Activated T-helper 17 cell treated with anti-CD3 and anti-CD28 coated beads, Interleukin-2, amount 50 U/mL, for 72 hours (primary cell): ENCODE measurements at regions not wholly inside any gene's neighbourhood (a gene's known extent, or its start where the extent isn't known, plus 50 kb on each side); places are given as distances from the start of the nearest gene placed in this dataset.
"Not testable (repeated sequence)": the region's sequence is repeated elsewhere in the genome, so short reads cannot be mapped to it uniquely, and the experiment has no call there.

Source experiments
- ATAC-seq: fragments of 150-1000 bp; cut with Tn5 transposase; replicated peaks from 2 replicates; pipeline ENCODE4 v1.10.0; 2021; ENCODE audit warnings: mild to moderate bottlenecking, moderate library complexity
- H3K27ac Mint-ChIP-seq: one replicate; pipeline ENCODE4 v1.8.0; 2022; ENCODE audit warnings: mixed read lengths
- H3K27me3 Mint-ChIP-seq: one replicate; pipeline ENCODE4 v1.8.0; 2022; ENCODE audit warnings: mixed read lengths
- H3K36me3 Mint-ChIP-seq: one replicate; pipeline ENCODE4 v1.8.0; 2022; ENCODE audit warnings: low read depth, mild to moderate bottlenecking, mixed read lengths
- H3K4me1 Mint-ChIP-seq: one replicate; pipeline ENCODE4 v1.8.0; 2022; ENCODE audit warnings: mixed read lengths
- H3K4me3 Mint-ChIP-seq: one replicate; pipeline ENCODE4 v1.8.0; 2022; ENCODE audit warnings: mild to moderate bottlenecking, mixed read lengths
- H3K9me3 Mint-ChIP-seq: one replicate; pipeline ENCODE4 v1.8.0; 2022; ENCODE audit warnings: mixed read lengths

- not testable (repeated sequence) for H3K4me3 Mint-ChIP-seq, H3K4me1 Mint-ChIP-seq, H3K27ac Mint-ChIP-seq, H3K27me3 Mint-ChIP-seq, ATAC-seq, H3K36me3 Mint-ChIP-seq
- peaks cover 11% of the 10 kb centered on the region for H3K9me3 Mint-ChIP-seq
Measured at GRCh38 chr14:39589882-39590281, 157.6 kb upstream of the FBXO33 start.

GRCh38 chr14:39582028-39582654 lies 149.9 kb upstream of the FBXO33 start:
- Mint-ChIP-seq H3K27me3 (no peaks in the 10 kb centered on the region), H3K4me1 (no peaks in the 10 kb centered on the region), H3K4me3 (no peak overlapping the region), H3K9me3 (no peaks in the 10 kb centered on the region), H3K36me3 (no peaks in the 10 kb centered on the region), H3K27ac (no peak overlapping the region)
- peak; percentile 23 for ATAC-seq

- no peak overlapping the region for H3K27ac Mint-ChIP-seq
- H3K27me3 Mint-ChIP-seq, result no peaks in the 10 kb centered on the region
- H3K9me3 Mint-ChIP-seq, result peaks cover 3% of the 10 kb centered on the region
Measured at GRCh38 chr14:39581474-39581873, 149.2 kb upstream of the FBXO33 start.

GRCh38 chr14:39580696-39581095 lies 148.5 kb upstream of the FBXO33 start:
- no peaks in the 10 kb centered on the region for H3K4me1 Mint-ChIP-seq
- H3K9me3 Mint-ChIP-seq, result peaks cover 8% of the 10 kb centered on the region
- no peak overlapping the region for H3K4me3 Mint-ChIP-seq
- no peaks in the 10 kb centered on the region for H3K27me3 Mint-ChIP-seq
- no peaks in the 10 kb centered on the region for H3K36me3 Mint-ChIP-seq
- no peak for ATAC-seq
- H3K27ac Mint-ChIP-seq, result no peak overlapping the region

More at GRCh38 chr14:39581474-39581873, 149.2 kb upstream of the FBXO33 start:
- no peak for ATAC-seq
- no peak overlapping the region for H3K4me3 Mint-ChIP-seq
- no peaks in the 10 kb centered on the region for H3K4me1 Mint-ChIP-seq
- H3K36me3 Mint-ChIP-seq, result no peaks in the 10 kb centered on the region

- no peaks in the 10 kb centered on the region for H3K36me3 Mint-ChIP-seq
- H3K27ac Mint-ChIP-seq, result no peak overlapping the region
- H3K4me3 Mint-ChIP-seq, result no peak overlapping the region
- ATAC-seq, result no peak
- H3K4me1 Mint-ChIP-seq, result no peaks in the 10 kb centered on the region
- peaks cover 17% of the 10 kb centered on the region for H3K9me3 Mint-ChIP-seq
- H3K27me3 Mint-ChIP-seq, result no peaks in the 10 kb centered on the region
Measured at GRCh38 chr14:39576736-39577135, 144.5 kb upstream of the FBXO33 start.

GRCh38 chr14:39576258-39576657 lies 144.0 kb upstream of the FBXO33 start:
- ATAC-seq, result no peak
- Mint-ChIP-seq H3K4me1 (no peaks in the 10 kb centered on the region), H3K36me3 (no peaks in the 10 kb centered on the region), H3K4me3 (no peak overlapping the region), H3K27me3 (no peaks in the 10 kb centered on the region), H3K9me3 (peaks cover 17% of the 10 kb centered on the region), H3K27ac (no peak overlapping the region)

- H3K4me3 Mint-ChIP-seq, result no peak overlapping the region
- peak; percentile 73 for ATAC-seq
- no peaks in the 10 kb centered on the region for H3K27me3 Mint-ChIP-seq
- no peaks in the 10 kb centered on the region for H3K4me1 Mint-ChIP-seq
- H3K9me3 Mint-ChIP-seq, result peaks cover 5% of the 10 kb centered on the region
- no peaks in the 10 kb centered on the region for H3K36me3 Mint-ChIP-seq
- no peak overlapping the region for H3K27ac Mint-ChIP-seq
Measured at GRCh38 chr14:39568809-39569538, 136.7 kb upstream of the FBXO33 start.

GRCh38 chr14:39566795-39567194 lies 134.6 kb upstream of the FBXO33 start:
- Mint-ChIP-seq H3K4me3 (no peak overlapping the region), H3K27ac (no peak overlapping the region), H3K36me3 (no peaks in the 10 kb centered on the region), H3K9me3 (no peaks in the 10 kb centered on the region), H3K4me1 (no peaks in the 10 kb centered on the region), H3K27me3 (no peaks in the 10 kb centered on the region)
- ATAC-seq, result no peak

GRCh38 chr14:39563361-39563760 lies 131.1 kb upstream of the FBXO33 start:
- Mint-ChIP-seq H3K4me3 (no peak overlapping the region), H3K9me3 (peaks cover 15% of the 10 kb centered on the region), H3K27ac (no peak overlapping the region), H3K36me3 (no peaks in the 10 kb centered on the region), H3K4me1 (no peaks in the 10 kb centered on the region), H3K27me3 (no peaks in the 10 kb centered on the region)
- ATAC-seq, result no peak

- peaks cover 15% of the 10 kb centered on the region for H3K9me3 Mint-ChIP-seq
- H3K27ac Mint-ChIP-seq, result no peak overlapping the region
- H3K4me1 Mint-ChIP-seq, result no peaks in the 10 kb centered on the region
- H3K27me3 Mint-ChIP-seq, result no peaks in the 10 kb centered on the region
- no peak for ATAC-seq
- no peak overlapping the region for H3K4me3 Mint-ChIP-seq
- H3K36me3 Mint-ChIP-seq, result no peaks in the 10 kb centered on the region
Measured at GRCh38 chr14:39562175-39562574, 129.9 kb upstream of the FBXO33 start.

- H3K27ac Mint-ChIP-seq, result no peak overlapping the region
- H3K36me3 Mint-ChIP-seq, result no peaks in the 10 kb centered on the region
- no peak for ATAC-seq
- H3K4me1 Mint-ChIP-seq, result no peaks in the 10 kb centered on the region
- peaks cover 20% of the 10 kb centered on the region for H3K9me3 Mint-ChIP-seq
- no peak overlapping the region for H3K4me3 Mint-ChIP-seq
- no peaks in the 10 kb centered on the region for H3K27me3 Mint-ChIP-seq
Measured at GRCh38 chr14:39558525-39558924, 126.3 kb upstream of the FBXO33 start.

GRCh38 chr14:39555749-39556148 lies 123.5 kb upstream of the FBXO33 start:
- H3K27ac Mint-ChIP-seq, result no peak overlapping the region
- H3K36me3 Mint-ChIP-seq, result no peaks in the 10 kb centered on the region
- H3K9me3 Mint-ChIP-seq, result peaks cover 20% of the 10 kb centered on the region
- ATAC-seq, result no peak
- no peaks in the 10 kb centered on the region for H3K4me1 Mint-ChIP-seq
- H3K4me3 Mint-ChIP-seq, result no peak overlapping the region
- no peaks in the 10 kb centered on the region for H3K27me3 Mint-ChIP-seq

GRCh38 chr14:39554576-39554975 lies 122.3 kb upstream of the FBXO33 start:
- Mint-ChIP-seq H3K36me3 (no peaks in the 10 kb centered on the region), H3K27me3 (no peaks in the 10 kb centered on the region), H3K4me1 (no peaks in the 10 kb centered on the region), H3K4me3 (no peak overlapping the region), H3K9me3 (peaks cover 19% of the 10 kb centered on the region), H3K27ac (no peak overlapping the region)
- no peak for ATAC-seq

- no peaks in the 10 kb centered on the region for H3K36me3 Mint-ChIP-seq
- H3K27me3 Mint-ChIP-seq, result no peaks in the 10 kb centered on the region
- H3K9me3 Mint-ChIP-seq, result peaks cover 25% of the 10 kb centered on the region
- H3K27ac Mint-ChIP-seq, result no peak overlapping the region
- H3K4me1 Mint-ChIP-seq, result no peaks in the 10 kb centered on the region
- no peak for ATAC-seq
- no peak overlapping the region for H3K4me3 Mint-ChIP-seq
Measured at GRCh38 chr14:39548358-39548757, 116.1 kb upstream of the FBXO33 start.

GRCh38 chr14:39547845-39548244 lies 115.6 kb upstream of the FBXO33 start:
- Mint-ChIP-seq H3K4me1 (no peaks in the 10 kb centered on the region), H3K27me3 (no peaks in the 10 kb centered on the region), H3K27ac (no peak overlapping the region), H3K9me3 (peaks cover 25% of the 10 kb centered on the region), H3K36me3 (no peaks in the 10 kb centered on the region), H3K4me3 (no peak overlapping the region)
- ATAC-seq, result no peak
